ENCODE measurements at regions not wholly inside any gene's neighbourhood (a gene's known extent, or its start where the extent isn't known, plus 50 kb on each side); places are given as distances from the start of the nearest gene placed in this dataset.

DNA sequence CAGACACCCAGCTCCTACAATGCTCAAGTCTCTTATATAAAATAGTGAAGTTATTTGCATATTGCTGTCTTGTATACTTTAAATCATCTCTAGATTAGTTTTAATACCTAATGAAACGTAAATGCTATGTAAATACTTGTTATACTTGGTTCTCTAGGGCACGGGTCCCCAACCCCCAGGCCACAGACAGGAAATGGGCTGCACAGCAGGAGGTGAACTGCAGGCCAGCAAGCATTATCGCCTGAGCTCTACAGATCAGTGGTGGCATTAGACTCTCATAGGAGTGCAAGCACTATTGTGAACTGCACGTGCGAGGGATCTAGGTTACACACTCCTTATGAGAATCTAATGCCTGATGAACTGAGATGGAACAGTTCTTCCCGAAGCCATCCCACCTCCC, 395.9 kb upstream of the EMCN start:
- no peak for TF ChIP-seq POLR2AphosphoS5 (IDR thresholded peaks at IDR 0.05; ENCODE audit: insufficient read depth, low read depth, low read length)
- TF ChIP-seq, protein P1, sequence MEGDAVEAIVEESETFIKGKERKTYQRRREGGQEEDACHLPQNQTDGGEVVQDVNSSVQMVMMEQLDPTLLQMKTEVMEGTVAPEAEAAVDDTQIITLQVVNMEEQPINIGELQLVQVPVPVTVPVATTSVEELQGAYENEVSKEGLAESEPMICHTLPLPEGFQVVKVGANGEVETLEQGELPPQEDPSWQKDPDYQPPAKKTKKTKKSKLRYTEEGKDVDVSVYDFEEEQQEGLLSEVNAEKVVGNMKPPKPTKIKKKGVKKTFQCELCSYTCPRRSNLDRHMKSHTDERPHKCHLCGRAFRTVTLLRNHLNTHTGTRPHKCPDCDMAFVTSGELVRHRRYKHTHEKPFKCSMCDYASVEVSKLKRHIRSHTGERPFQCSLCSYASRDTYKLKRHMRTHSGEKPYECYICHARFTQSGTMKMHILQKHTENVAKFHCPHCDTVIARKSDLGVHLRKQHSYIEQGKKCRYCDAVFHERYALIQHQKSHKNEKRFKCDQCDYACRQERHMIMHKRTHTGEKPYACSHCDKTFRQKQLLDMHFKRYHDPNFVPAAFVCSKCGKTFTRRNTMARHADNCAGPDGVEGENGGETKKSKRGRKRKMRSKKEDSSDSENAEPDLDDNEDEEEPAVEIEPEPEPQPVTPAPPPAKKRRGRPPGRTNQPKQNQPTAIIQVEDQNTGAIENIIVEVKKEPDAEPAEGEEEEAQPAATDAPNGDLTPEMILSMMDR (IDR thresholded peaks at IDR 0.05; ENCODE audit: extremely low read depth in 1 of 2, insufficient read depth in 1 of 2, low read depth in 1 of 2, low read length in 2 of 2) = no peak
- TF ChIP-seq EZH2 (IDR thresholded peaks at IDR 0.05; ENCODE audit: borderline replicate concordance, low read depth, low read length, severe bottlenecking) = no peak

Measured in endothelial cell of umbilical vein (primary cell).